Panc1 (cell line): ENCODE measurements at regions not wholly inside any gene's neighbourhood (a gene's known extent, or its start where the extent isn't known, plus 50 kb on each side); places are given as distances from the start of the nearest gene placed in this dataset.

Source experiments
- ATAC-seq: fragments of 200-7000 bp; cut with Tn5 transposase; 2 replicates; pipeline ENCODE4 v1.9.1; 2020; ENCODE audit warnings: mild to moderate bottlenecking, moderate library complexity
- BruUV-seq: library from RNA; stranded (reverse); fragments of 400-500 nt; replicated peaks from 2 replicates; lab custom pipeline; 2021; lab: Mats Ljungman, UMichigan
- CTCF ChIA-PET: fragments of 300-600 bp; sonication (Branson Sonifier 250); formaldehyde crosslinking; loops from one replicate; lab custom pipeline; 2022; ENCODE audit warnings: antibody characterized with exemption; lab: Charles Lee
- POLR2A ChIA-PET: fragments of 300-600 bp; sonication (Branson Sonifier 250); formaldehyde crosslinking; loops from one replicate; lab custom pipeline; 2022; ENCODE audit warnings: antibody characterized with exemption; lab: Charles Lee
- DNase-seq: peaks from one replicate; pipeline ENCODE4 v3.0.0-alpha.2; 2010; ENCODE audit warnings: low read depth, low spot score
- H3K27ac ChIP-seq: 2 replicates; pipeline ENCODE4 v1.5.1; 2011; ENCODE audit warnings: mild to moderate bottlenecking, low read length, inconsistent platforms
- H3K27me3 ChIP-seq: fragments of 200-500 bp; sonication (Bioruptor generic); 2 replicates; pipeline ENCODE4 v1.6.0; 2014; ENCODE audit warnings: low read length, inconsistent platforms; ENCODE audit not compliant: control insufficient read depth, insufficient read depth
- H3K36me3 ChIP-seq: fragments of 200-500 bp; sonication (Bioruptor generic); 2 replicates; pipeline ENCODE4 v1.5.1; 2014; ENCODE audit warnings: inconsistent platforms, mild to moderate bottlenecking, low read length, moderate library complexity; ENCODE audit not compliant: control insufficient read depth, insufficient read depth
- H3K4me1 ChIP-seq: 2 replicates; pipeline ENCODE4 v1.5.1; 2011; ENCODE audit warnings: inconsistent platforms, mild to moderate bottlenecking, low read length, moderate library complexity; ENCODE audit not compliant: control insufficient read depth, insufficient read depth
- H3K4me3 ChIP-seq, 2 experiments: 2 replicates each; pipeline ENCODE4 v1.5.1; 2011 to 2012; ENCODE audit warnings: low read depth in 2 of 2, low read length in 2 of 2, mild to moderate bottlenecking in 2 of 2, inconsistent platforms in 1 of 2, moderate library complexity in 1 of 2
- H3K9me3 ChIP-seq: fragments of 200-500 bp; sonication (Bioruptor generic); 2 replicates; pipeline ENCODE4 v1.5.1; 2014; ENCODE audit warnings: low read depth, mild to moderate bottlenecking, inconsistent platforms, low read length, moderate library complexity; ENCODE audit not compliant: control insufficient read depth, insufficient read depth
- POLR2AphosphoS5 ChIP-seq: IDR thresholded peaks from 2 replicates; pipeline ENCODE4 v1.6.1; 2012; ENCODE audit warnings: mild to moderate bottlenecking, low read depth, low read length, moderate library complexity
- SIN3A ChIP-seq: IDR thresholded peaks from 2 replicates; pipeline ENCODE4 v1.6.1; 2012; ENCODE audit warnings: low read depth, mild to moderate bottlenecking, low read length, moderate library complexity, borderline replicate concordance; ENCODE audit not compliant: insufficient read depth
- TCF7L2 ChIP-seq: IDR thresholded peaks from 2 replicates; pipeline ENCODE4 v1.6.1; 2011; ENCODE audit warnings: mild to moderate bottlenecking, low read depth, low read length, inconsistent platforms
- in situ Hi-C: cut with HindIII; loops from 2 replicates; pipeline ENCODE4 v1.10.0; 2016; ENCODE audit warnings: low sequenced_read_pairs, low pct_unique_long_range_greater_than_20kb
- intact Hi-C: fragments of 100-400 bp; cut with micrococcal nuclease; formaldehyde crosslinking; loops from one replicate; pipeline ENCODE4 v1.10.0; 2022; ENCODE audit not compliant: unreplicated experiment
- TF ChIP-seq, protein P1 (sequence below): fragments of 450-650 bp; IDR thresholded peaks from 2 replicates; pipeline ENCODE4 v1.5.1; 2017; ENCODE audit warnings: mild to moderate bottlenecking
- TF ChIP-seq, protein P2 (sequence below), 2 experiments: IDR thresholded peaks; 2 replicates each; pipeline ENCODE4 v1.6.1; 2011 to 2012; ENCODE audit warnings: low read depth in 2 of 2, control low read depth in 1 of 2, low read length in 1 of 2, mild to moderate bottlenecking in 1 of 2, moderate library complexity in 1 of 2; ENCODE audit not compliant: insufficient read depth in 1 of 2

DNA sequence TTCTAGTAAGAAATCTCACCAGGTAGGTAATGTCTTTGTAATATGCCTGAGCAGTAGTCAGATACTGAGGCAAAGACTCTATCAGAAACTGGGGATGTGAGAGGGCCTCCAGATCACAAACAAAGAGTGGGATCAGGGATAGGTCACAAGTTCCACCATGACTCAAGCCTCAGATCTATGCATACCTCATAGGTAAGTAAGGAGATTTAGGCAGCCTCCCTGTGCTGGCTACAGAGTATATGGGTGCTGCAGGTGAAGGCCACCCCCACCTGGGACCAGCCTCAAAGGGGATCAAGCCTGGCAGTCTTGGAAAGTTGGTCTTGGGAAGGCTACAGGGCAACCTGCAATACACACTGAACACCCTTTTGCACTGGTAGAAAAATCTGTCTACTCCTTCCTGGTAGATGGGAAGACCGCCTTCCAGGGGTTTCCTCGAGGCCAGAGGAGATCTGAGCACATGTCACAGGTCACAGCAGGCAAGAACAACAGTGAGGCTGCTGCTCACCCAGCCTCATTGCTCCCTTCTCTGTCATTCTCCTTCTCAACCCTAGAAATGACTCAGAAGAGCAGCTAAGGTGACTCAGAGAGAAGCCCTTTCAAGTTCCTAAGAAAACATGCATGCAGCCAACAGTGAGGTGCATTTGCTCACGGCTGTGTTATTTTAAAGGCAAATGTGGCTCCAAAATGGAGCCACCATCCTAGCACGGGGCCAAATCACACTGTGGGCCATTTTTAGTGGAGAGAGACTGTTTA lies 143.4 kb upstream of the CDKN3 start:
- POLR2A ChIA-PET = no interaction called here

DNA sequence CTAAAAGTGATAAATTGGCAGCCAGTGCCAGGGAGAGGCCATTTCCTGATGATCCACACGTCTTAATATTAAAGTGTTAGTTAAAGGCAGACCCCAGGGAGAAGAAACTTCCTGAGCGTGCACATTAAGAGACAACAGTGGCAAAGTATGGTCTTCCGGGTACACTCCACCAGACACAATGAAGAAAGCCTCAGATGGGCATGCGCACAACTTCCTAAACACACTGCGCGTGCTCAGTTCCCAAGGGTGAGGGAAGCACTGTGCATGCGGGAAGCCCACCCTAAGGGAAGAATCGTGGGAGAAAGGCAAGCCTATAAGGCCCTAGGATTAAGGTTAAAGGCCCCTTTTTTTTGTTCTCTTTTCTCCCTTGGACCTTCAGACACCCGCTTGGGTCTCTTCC lies 140.7 kb upstream of the CDKN3 start:
- no peak for TF ChIP-seq TCF7L2
- TF ChIP-seq, protein P1, sequence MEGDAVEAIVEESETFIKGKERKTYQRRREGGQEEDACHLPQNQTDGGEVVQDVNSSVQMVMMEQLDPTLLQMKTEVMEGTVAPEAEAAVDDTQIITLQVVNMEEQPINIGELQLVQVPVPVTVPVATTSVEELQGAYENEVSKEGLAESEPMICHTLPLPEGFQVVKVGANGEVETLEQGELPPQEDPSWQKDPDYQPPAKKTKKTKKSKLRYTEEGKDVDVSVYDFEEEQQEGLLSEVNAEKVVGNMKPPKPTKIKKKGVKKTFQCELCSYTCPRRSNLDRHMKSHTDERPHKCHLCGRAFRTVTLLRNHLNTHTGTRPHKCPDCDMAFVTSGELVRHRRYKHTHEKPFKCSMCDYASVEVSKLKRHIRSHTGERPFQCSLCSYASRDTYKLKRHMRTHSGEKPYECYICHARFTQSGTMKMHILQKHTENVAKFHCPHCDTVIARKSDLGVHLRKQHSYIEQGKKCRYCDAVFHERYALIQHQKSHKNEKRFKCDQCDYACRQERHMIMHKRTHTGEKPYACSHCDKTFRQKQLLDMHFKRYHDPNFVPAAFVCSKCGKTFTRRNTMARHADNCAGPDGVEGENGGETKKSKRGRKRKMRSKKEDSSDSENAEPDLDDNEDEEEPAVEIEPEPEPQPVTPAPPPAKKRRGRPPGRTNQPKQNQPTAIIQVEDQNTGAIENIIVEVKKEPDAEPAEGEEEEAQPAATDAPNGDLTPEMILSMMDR = no peak
- TF ChIP-seq SIN3A = no peak
- TF ChIP-seq, protein P2, sequence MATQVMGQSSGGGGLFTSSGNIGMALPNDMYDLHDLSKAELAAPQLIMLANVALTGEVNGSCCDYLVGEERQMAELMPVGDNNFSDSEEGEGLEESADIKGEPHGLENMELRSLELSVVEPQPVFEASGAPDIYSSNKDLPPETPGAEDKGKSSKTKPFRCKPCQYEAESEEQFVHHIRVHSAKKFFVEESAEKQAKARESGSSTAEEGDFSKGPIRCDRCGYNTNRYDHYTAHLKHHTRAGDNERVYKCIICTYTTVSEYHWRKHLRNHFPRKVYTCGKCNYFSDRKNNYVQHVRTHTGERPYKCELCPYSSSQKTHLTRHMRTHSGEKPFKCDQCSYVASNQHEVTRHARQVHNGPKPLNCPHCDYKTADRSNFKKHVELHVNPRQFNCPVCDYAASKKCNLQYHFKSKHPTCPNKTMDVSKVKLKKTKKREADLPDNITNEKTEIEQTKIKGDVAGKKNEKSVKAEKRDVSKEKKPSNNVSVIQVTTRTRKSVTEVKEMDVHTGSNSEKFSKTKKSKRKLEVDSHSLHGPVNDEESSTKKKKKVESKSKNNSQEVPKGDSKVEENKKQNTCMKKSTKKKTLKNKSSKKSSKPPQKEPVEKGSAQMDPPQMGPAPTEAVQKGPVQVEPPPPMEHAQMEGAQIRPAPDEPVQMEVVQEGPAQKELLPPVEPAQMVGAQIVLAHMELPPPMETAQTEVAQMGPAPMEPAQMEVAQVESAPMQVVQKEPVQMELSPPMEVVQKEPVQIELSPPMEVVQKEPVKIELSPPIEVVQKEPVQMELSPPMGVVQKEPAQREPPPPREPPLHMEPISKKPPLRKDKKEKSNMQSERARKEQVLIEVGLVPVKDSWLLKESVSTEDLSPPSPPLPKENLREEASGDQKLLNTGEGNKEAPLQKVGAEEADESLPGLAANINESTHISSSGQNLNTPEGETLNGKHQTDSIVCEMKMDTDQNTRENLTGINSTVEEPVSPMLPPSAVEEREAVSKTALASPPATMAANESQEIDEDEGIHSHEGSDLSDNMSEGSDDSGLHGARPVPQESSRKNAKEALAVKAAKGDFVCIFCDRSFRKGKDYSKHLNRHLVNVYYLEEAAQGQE (IDR thresholded peaks at IDR 0.05; ENCODE audit: insufficient read depth in 1 of 2, low read depth in 2 of 2, low read length in 1 of 2) = no peak
- TF ChIP-seq POLR2AphosphoS5 = no peak
- in situ Hi-C loops = no loop called here
- H3K4me1 ChIP-seq = no peaks in the 10 kb centered on the region

More for the DNA sequence above, 143.4 kb upstream of the CDKN3 start:
- TF ChIP-seq SIN3A (no peak), TCF7L2 (no peak)
- TF ChIP-seq, protein P2 (IDR thresholded peaks at IDR 0.05; ENCODE audit: insufficient read depth in 1 of 2, low read depth in 2 of 2, low read length in 1 of 2) = no peak
- Histone ChIP-seq H3K36me3 (no peaks in the 10 kb centered on the region), H3K27me3 (no peaks in the 10 kb centered on the region), H3K4me3 (no peak overlapping the region), H3K27ac (no peak overlapping the region), H3K9me3 (no peaks in the 10 kb centered on the region), H3K4me1 (no peaks in the 10 kb centered on the region)
- CTCF ChIA-PET = no interaction called here
- ATAC-seq (peak; percentile 87), DNase-seq (peak; percentile 7)
- BruUV-seq = no TSS peak
- intact Hi-C loops = no loop called here
- in situ Hi-C loops = no loop called here

More for the DNA sequence above, 140.7 kb upstream of the CDKN3 start:
- DNase-seq (no peak), ATAC-seq (no peak)
- POLR2A ChIA-PET = no interaction called here
- BruUV-seq = no TSS peak
- intact Hi-C loops = no loop called here
- Histone ChIP-seq H3K27me3 (no peaks in the 10 kb centered on the region), H3K36me3 (no peaks in the 10 kb centered on the region), H3K4me3 (no peak overlapping the region), H3K27ac (no peak overlapping the region), H3K9me3 (no peaks in the 10 kb centered on the region)
- CTCF ChIA-PET = no interaction called here
